ENCODE measurements at regions not wholly inside any gene's neighbourhood (a gene's known extent, or its start where the extent isn't known, plus 50 kb on each side); places are given as distances from the start of the nearest gene placed in this dataset.

DNA sequence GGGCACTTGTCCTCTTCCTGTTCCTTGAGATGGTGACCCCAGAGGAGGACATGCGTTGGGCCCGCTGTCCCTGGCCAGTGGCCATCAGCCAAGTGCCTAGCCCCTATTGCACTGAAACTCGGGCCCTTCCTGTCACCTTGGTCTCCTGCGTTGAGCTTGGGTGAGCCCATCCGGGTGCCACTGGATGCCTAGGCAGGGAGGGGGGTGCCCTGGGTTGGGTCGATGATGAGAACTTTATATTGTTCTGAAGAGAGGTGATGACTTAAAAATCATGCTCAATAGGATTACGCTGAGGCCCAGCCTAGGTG, 221.8 kb downstream of the SNRPN start:
- no peak overlapping the region for H2BK15ac ChIP-seq (ENCODE audit: low read depth, low read length)
- ChIA-PET POLR2A (ENCODE audit: unreplicated experiment) (no interaction called here), CTCF (no interaction called here)
- H3K14ac ChIP-seq (replicated peaks; ENCODE audit: low read depth, low read length), result no peak overlapping the region
- no peak overlapping the region for H2AK9ac ChIP-seq (replicated peaks; ENCODE audit: low read depth, low read length, poor library complexity)
- DNase-seq (no peak), ATAC-seq (ENCODE audit: low read depth) (no peak)
- no peaks in the 10 kb centered on the region for H3K36me3 ChIP-seq (ENCODE audit: control insufficient read depth, insufficient read depth, low read length)
- BruUV-seq (replicated peaks), result no TSS peak
- no peak overlapping the region for H2BK120ac ChIP-seq (ENCODE audit: low read depth, low read length)
- no peaks in the 10 kb centered on the region for H4K20me1 ChIP-seq (ENCODE audit: insufficient read depth, low read length)
- H3K9ac ChIP-seq (ENCODE audit: low read depth, low read length), result no peak overlapping the region
- no peak overlapping the region for H2AFZ ChIP-seq (replicated peaks; ENCODE audit: low read length, poor library complexity)
- H2BK20ac ChIP-seq (ENCODE audit: low read depth, low read length), result no peak overlapping the region
- H3K18ac ChIP-seq (ENCODE audit: low read depth, low read length), result no peak overlapping the region
- no peaks in the 10 kb centered on the region for H3K9me1 ChIP-seq (ENCODE audit: insufficient read depth, low read length)
- dilution Hi-C loops (cut with HindIII; ENCODE audit: low sequenced_read_pairs, unreplicated experiment), result no loop called here
- no peak overlapping the region for H4K8ac ChIP-seq (ENCODE audit: low read depth in 2 of 2, low read length in 2 of 2)
- no peak overlapping the region for H2BK5ac ChIP-seq (ENCODE audit: low read depth, low read length, poor library complexity, severe bottlenecking)
- H2AK5ac ChIP-seq (ENCODE audit: low read depth, low read length), result no peak overlapping the region
- 79% methylated on average over 2 of the region's 7 CpGs; no CpG with 5 or more reads in 1 of the 2 experiments for WGBS, 2 experiments (ENCODE audit: extremely low coverage in 2 of 2, insufficient read length in 1 of 2)
- H3K79me1 ChIP-seq (ENCODE audit: low read depth in 1 of 2, low read length in 2 of 2), result no peaks in the 10 kb centered on the region
- H3K4me3 ChIP-seq (ENCODE audit: insufficient read depth, low read depth, low read length), result no peak overlapping the region
- peaks cover 74% of the 10 kb centered on the region for H3K9me3 ChIP-seq (ENCODE audit: control insufficient read depth, insufficient read depth, low read length)
- in situ Hi-C loops (cut with MboI; ENCODE audit: low sequenced_read_pairs), result no loop called here
- no peak overlapping the region for H4K91ac ChIP-seq (ENCODE audit: insufficient read depth, low read depth, low read length)
- TF ChIP-seq, protein P1, sequence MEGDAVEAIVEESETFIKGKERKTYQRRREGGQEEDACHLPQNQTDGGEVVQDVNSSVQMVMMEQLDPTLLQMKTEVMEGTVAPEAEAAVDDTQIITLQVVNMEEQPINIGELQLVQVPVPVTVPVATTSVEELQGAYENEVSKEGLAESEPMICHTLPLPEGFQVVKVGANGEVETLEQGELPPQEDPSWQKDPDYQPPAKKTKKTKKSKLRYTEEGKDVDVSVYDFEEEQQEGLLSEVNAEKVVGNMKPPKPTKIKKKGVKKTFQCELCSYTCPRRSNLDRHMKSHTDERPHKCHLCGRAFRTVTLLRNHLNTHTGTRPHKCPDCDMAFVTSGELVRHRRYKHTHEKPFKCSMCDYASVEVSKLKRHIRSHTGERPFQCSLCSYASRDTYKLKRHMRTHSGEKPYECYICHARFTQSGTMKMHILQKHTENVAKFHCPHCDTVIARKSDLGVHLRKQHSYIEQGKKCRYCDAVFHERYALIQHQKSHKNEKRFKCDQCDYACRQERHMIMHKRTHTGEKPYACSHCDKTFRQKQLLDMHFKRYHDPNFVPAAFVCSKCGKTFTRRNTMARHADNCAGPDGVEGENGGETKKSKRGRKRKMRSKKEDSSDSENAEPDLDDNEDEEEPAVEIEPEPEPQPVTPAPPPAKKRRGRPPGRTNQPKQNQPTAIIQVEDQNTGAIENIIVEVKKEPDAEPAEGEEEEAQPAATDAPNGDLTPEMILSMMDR (conservative IDR thresholded peaks at IDR 0.05; ENCODE audit: low read depth, low read length), result no peak
- no peak for TF ChIP-seq MXI1 (IDR thresholded peaks at IDR 0.05; ENCODE audit: borderline replicate concordance, low read depth, low read length)
- no peak for TF ChIP-seq FOS (IDR thresholded peaks at IDR 0.05; ENCODE audit: low read depth, low read length)
- TF ChIP-seq MAFK (IDR thresholded peaks at IDR 0.05; ENCODE audit: low read depth, low read length), result no peak
- TF ChIP-seq RFX5 (IDR thresholded peaks at IDR 0.05; ENCODE audit: low read depth, low read length), result no peak
- TF ChIP-seq RCOR1 (IDR thresholded peaks at IDR 0.05; ENCODE audit: insufficient replicate concordance, low read length), result no peak
- TF ChIP-seq, protein P2, sequence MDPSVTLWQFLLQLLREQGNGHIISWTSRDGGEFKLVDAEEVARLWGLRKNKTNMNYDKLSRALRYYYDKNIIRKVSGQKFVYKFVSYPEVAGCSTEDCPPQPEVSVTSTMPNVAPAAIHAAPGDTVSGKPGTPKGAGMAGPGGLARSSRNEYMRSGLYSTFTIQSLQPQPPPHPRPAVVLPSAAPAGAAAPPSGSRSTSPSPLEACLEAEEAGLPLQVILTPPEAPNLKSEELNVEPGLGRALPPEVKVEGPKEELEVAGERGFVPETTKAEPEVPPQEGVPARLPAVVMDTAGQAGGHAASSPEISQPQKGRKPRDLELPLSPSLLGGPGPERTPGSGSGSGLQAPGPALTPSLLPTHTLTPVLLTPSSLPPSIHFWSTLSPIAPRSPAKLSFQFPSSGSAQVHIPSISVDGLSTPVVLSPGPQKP (IDR thresholded peaks at IDR 0.05; ENCODE audit: borderline replicate concordance, low read depth, low read length), result no peak
- TF ChIP-seq, protein P3, sequence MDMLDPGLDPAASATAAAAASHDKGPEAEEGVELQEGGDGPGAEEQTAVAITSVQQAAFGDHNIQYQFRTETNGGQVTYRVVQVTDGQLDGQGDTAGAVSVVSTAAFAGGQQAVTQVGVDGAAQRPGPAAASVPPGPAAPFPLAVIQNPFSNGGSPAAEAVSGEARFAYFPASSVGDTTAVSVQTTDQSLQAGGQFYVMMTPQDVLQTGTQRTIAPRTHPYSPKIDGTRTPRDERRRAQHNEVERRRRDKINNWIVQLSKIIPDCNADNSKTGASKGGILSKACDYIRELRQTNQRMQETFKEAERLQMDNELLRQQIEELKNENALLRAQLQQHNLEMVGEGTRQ (IDR thresholded peaks at IDR 0.05; ENCODE audit: low read depth, low read length), result no peak
- no peak for TF ChIP-seq POLR2A (IDR thresholded peaks at IDR 0.05; ENCODE audit: low read depth, low read length)
- no peak for TF ChIP-seq MAZ (IDR thresholded peaks at IDR 0.05; ENCODE audit: borderline replicate concordance, low read depth, low read length)
- H3K4ac ChIP-seq (ENCODE audit: low read depth, low read length), result no peak overlapping the region
- H3K27ac ChIP-seq (ENCODE audit: insufficient read depth, low read length), result no peak overlapping the region
- no peak overlapping the region for H3K4me2 ChIP-seq (ENCODE audit: low read depth, low read length)
- H3K56ac ChIP-seq (ENCODE audit: extremely low read depth, insufficient read depth, low read length), result no peak overlapping the region
- no peak overlapping the region for H4K5ac ChIP-seq (ENCODE audit: low read depth, low read length)
- intact Hi-C loops (cut with micrococcal nuclease), result no loop called here
- no peaks in the 10 kb centered on the region for H3K27me3 ChIP-seq (ENCODE audit: control insufficient read depth, insufficient read depth, low read length)
- H3K23ac ChIP-seq (ENCODE audit: low read depth, low read length), result no peak overlapping the region
- H3K4me1 ChIP-seq (ENCODE audit: control insufficient read depth, insufficient read depth, low read length), result no peaks in the 10 kb centered on the region
